ENCODE measurements at regions not wholly inside any gene's neighbourhood (a gene's known extent, or its start where the extent isn't known, plus 50 kb on each side); places are given as distances from the start of the nearest gene placed in this dataset.

GRCh38 chr7:85630904-85631600 is 444.2 kb upstream of the SEMA3D start:
- no peak for DNase-seq (ENCODE audit: low read depth, low spot score)
- peaks cover 2% of the 10 kb centered on the region for H3K9me3 Mint-ChIP-seq
- H3K27ac Mint-ChIP-seq (ENCODE audit: unreplicated experiment): no peak overlapping the region
- peaks cover 13% of the 10 kb centered on the region for H3K4me1 Mint-ChIP-seq
- no peaks in the 10 kb centered on the region for H3K36me3 Mint-ChIP-seq (ENCODE audit: low read depth)
- no peak overlapping the region for H3K4me3 Mint-ChIP-seq
- TF ChIP-seq CTCF (conservative IDR thresholded peaks at IDR 0.05): no peak
- no peaks in the 10 kb centered on the region for H3K27me3 Mint-ChIP-seq (ENCODE audit: low read depth)

GRCh38 chr7:85627791-85628586 is 441.1 kb upstream of the SEMA3D start:
- Mint-ChIP-seq H3K9me3 (peaks cover 10% of the 10 kb centered on the region), H3K36me3 (ENCODE audit: low read depth) (no peaks in the 10 kb centered on the region), H3K27ac (ENCODE audit: unreplicated experiment) (no peak overlapping the region), H3K27me3 (ENCODE audit: low read depth) (no peaks in the 10 kb centered on the region), H3K4me3 (no peak overlapping the region), H3K4me1 (peaks cover 13% of the 10 kb centered on the region)
- no peak for TF ChIP-seq CTCF (conservative IDR thresholded peaks at IDR 0.05)
- no peak for DNase-seq (ENCODE audit: low read depth, low spot score)

GRCh38 chr7:85622059-85622458 is 435.2 kb upstream of the SEMA3D start:
- H3K4me1 Mint-ChIP-seq: no peaks in the 10 kb centered on the region
- no peak for DNase-seq (ENCODE audit: low read depth, low spot score)

GRCh38 chr7:85620936-85621685 is 434.3 kb upstream of the SEMA3D start:
- Mint-ChIP-seq H3K4me3 (no peak overlapping the region), H3K9me3 (peaks cover 8% of the 10 kb centered on the region), H3K4me1 (no peaks in the 10 kb centered on the region), H3K27me3 (ENCODE audit: low read depth) (no peaks in the 10 kb centered on the region), H3K27ac (ENCODE audit: unreplicated experiment) (no peak overlapping the region), H3K36me3 (ENCODE audit: low read depth) (no peaks in the 10 kb centered on the region)
- no peak for DNase-seq (ENCODE audit: low read depth, low spot score)
- no peak for TF ChIP-seq CTCF (conservative IDR thresholded peaks at IDR 0.05)

More at GRCh38 chr7:85622059-85622458, 435.2 kb upstream of the SEMA3D start:
- TF ChIP-seq CTCF (conservative IDR thresholded peaks at IDR 0.05): no peak
- no peak overlapping the region for H3K27ac Mint-ChIP-seq (ENCODE audit: unreplicated experiment)
- H3K36me3 Mint-ChIP-seq (ENCODE audit: low read depth): no peaks in the 10 kb centered on the region
- H3K9me3 Mint-ChIP-seq: peaks cover 10% of the 10 kb centered on the region
- H3K4me3 Mint-ChIP-seq: no peak overlapping the region
- no peaks in the 10 kb centered on the region for H3K27me3 Mint-ChIP-seq (ENCODE audit: low read depth)

GRCh38 chr7:85619236-85619635 is 432.4 kb upstream of the SEMA3D start:
- no peak overlapping the region for H3K27ac Mint-ChIP-seq (ENCODE audit: unreplicated experiment)
- peaks cover 4% of the 10 kb centered on the region for H3K9me3 Mint-ChIP-seq
- H3K27me3 Mint-ChIP-seq (ENCODE audit: low read depth): no peaks in the 10 kb centered on the region
- no peaks in the 10 kb centered on the region for H3K36me3 Mint-ChIP-seq (ENCODE audit: low read depth)
- no peak overlapping the region for H3K4me3 Mint-ChIP-seq
- no peak for DNase-seq (ENCODE audit: low read depth, low spot score)
- no peak for TF ChIP-seq CTCF (conservative IDR thresholded peaks at IDR 0.05)
- no peaks in the 10 kb centered on the region for H3K4me1 Mint-ChIP-seq

Data from neural crest cell (in vitro differentiated cells).